ENCODE measurements at regions not wholly inside any gene's neighbourhood (a gene's known extent, or its start where the extent isn't known, plus 50 kb on each side); places are given as distances from the start of the nearest gene placed in this dataset.

- no peak for TF ChIP-seq CTCF (IDR thresholded peaks at IDR 0.05; ENCODE audit: borderline replicate concordance, insufficient read depth, low read depth, low read length)
- H3K4me3 ChIP-seq (ENCODE audit: low read depth, low read length): no peak overlapping the region
These were observed 445.5 kb downstream of the ZIC3 start for GRCh38 chrX:138011468-138011867.

GRCh38 chrX:138014577-138014976 lies 448.6 kb downstream of the ZIC3 start:
- no peak overlapping the region for H3K4me3 ChIP-seq (ENCODE audit: low read depth, low read length)
- TF ChIP-seq CTCF (IDR thresholded peaks at IDR 0.05; ENCODE audit: borderline replicate concordance, insufficient read depth, low read depth, low read length): no peak

GRCh38 chrX:138018145-138018799 lies 452.3 kb downstream of the ZIC3 start:
- H3K4me3 ChIP-seq (ENCODE audit: low read depth, low read length): no peak overlapping the region
- no peak for TF ChIP-seq CTCF (IDR thresholded peaks at IDR 0.05; ENCODE audit: borderline replicate concordance, insufficient read depth, low read depth, low read length)

- no peak for TF ChIP-seq CTCF (IDR thresholded peaks at IDR 0.05; ENCODE audit: borderline replicate concordance, insufficient read depth, low read depth, low read length)
- H3K4me3 ChIP-seq (ENCODE audit: low read depth, low read length): no peak overlapping the region
These were observed 455.0 kb downstream of the ZIC3 start for GRCh38 chrX:138020941-138021340.

- peak; percentile 53; the same call in 1 of the 2 replicates for TF ChIP-seq CTCF (IDR thresholded peaks at IDR 0.05; ENCODE audit: borderline replicate concordance, insufficient read depth, low read depth, low read length)
- H3K4me3 ChIP-seq (ENCODE audit: low read depth, low read length): no peak overlapping the region
These were observed 460.3 kb downstream of the ZIC3 start for GRCh38 chrX:138026211-138026610.

- no peak overlapping the region for H3K4me3 ChIP-seq (ENCODE audit: low read depth, low read length)
- no peak for TF ChIP-seq CTCF (IDR thresholded peaks at IDR 0.05; ENCODE audit: borderline replicate concordance, insufficient read depth, low read depth, low read length)
These were observed 465.8 kb downstream of the ZIC3 start for GRCh38 chrX:138031715-138032114.

- H3K4me3 ChIP-seq (ENCODE audit: low read depth, low read length): no peak overlapping the region
- no peak for TF ChIP-seq CTCF (IDR thresholded peaks at IDR 0.05; ENCODE audit: borderline replicate concordance, insufficient read depth, low read depth, low read length)
These were observed 468.2 kb downstream of the ZIC3 start for GRCh38 chrX:138034136-138034535.
